Right lobe of liver (tissue), 6 donors: ENCODE measurements at regions not wholly inside any gene's neighbourhood (a gene's known extent, or its start where the extent isn't known, plus 50 kb on each side); places are given as distances from the start of the nearest gene placed in this dataset.

Experiments
- ATAC-seq, 4 donors: fragments of 200-7000 bp; cut with Tn5 transposase; one replicate each; pipeline ENCODE4 v1.9.1; 2020; ENCODE audit warnings: mild to moderate bottlenecking in 4 of 4, moderate library complexity in 4 of 4
- DNase-seq, 3 donors: peaks; one replicate each; pipeline ENCODE4 v3.0.0-alpha.2; 2020
- H3K27ac ChIP-seq, 3 donors: fragments of 200-600 bp; one replicate each; pipeline ENCODE4 v1.8.0; 2022
- H3K27me3 ChIP-seq, 2 donors: fragments of 200-600 bp; one replicate each; pipeline ENCODE4 v1.8.0; 2022
- H3K36me3 ChIP-seq, 4 donors: fragments of 200-600 bp; sonication (generic) in 1 of 4; one replicate each; pipeline versions ENCODE4 v1.5.1 to v1.8.0; 2017 to 2022; ENCODE audit warnings: control low read depth in 1 of 4
- H3K4me1 ChIP-seq, 4 donors: fragments of 200-600 bp; sonication (generic) in 1 of 4; one replicate each; pipeline versions ENCODE4 v1.5.1 to v1.8.0; 2017 to 2022; ENCODE audit warnings: control low read depth in 1 of 4
- H3K4me3 ChIP-seq, 3 donors: fragments of 200-600 bp; one replicate each; pipeline ENCODE4 v1.8.0; 2022
- H3K9me3 ChIP-seq, 4 donors: fragments of 200-600 bp; sonication (generic) in 1 of 4; one replicate each; pipeline versions ENCODE4 v1.5.1 to v1.8.0; 2017 to 2022; ENCODE audit warnings: control low read depth in 1 of 4
- POLR2A ChIP-seq: fragments of 450-650 bp; IDR thresholded peaks from one replicate; pipeline ENCODE4 v1.6.1; 2017; ENCODE audit warnings: antibody characterized with exemption, mild to moderate bottlenecking
- WGBS: methylation state at CpG from one replicate; pipeline ENCODE4 v1.1.6; 2018; ENCODE audit warnings: low coverage, low lambda C conversion rate; ENCODE audit not compliant: insufficient coverage; ENCODE audit errors: missing lambda C conversion rate; 5-methylcytosine and 5-hydroxymethylcytosine counted together
- intact Hi-C, 2 donors: fragments of 100-400 bp; cut with DNase I; formaldehyde crosslinking; loops; one replicate each; pipeline versions ENCODE4 v1.11.2 to v1.14.1; 2022
- TF ChIP-seq, protein P1 (sequence below), 4 donors: fragments of 200-600 bp in 3 of 4; fragments of 450-650 bp in 1 of 4; IDR thresholded peaks; one replicate each; pipeline versions ENCODE4 v1.5.1 to v1.8.0; 2016 to 2022; ENCODE audit warnings: antibody characterized with exemption in 4 of 4, mild to moderate bottlenecking in 2 of 4
- donor health status: DM: no; HTN: yes; CAD: no.
- donor health status: DM: no; HTN: no; CAD: no.
- donor health status: DM: no; HTN: no; CAD: no.
- donor health status: DM: no; HTN: yes; CAD: no.
- donor health status: DM: no; HTN: yes; CAD: no.

DNA sequence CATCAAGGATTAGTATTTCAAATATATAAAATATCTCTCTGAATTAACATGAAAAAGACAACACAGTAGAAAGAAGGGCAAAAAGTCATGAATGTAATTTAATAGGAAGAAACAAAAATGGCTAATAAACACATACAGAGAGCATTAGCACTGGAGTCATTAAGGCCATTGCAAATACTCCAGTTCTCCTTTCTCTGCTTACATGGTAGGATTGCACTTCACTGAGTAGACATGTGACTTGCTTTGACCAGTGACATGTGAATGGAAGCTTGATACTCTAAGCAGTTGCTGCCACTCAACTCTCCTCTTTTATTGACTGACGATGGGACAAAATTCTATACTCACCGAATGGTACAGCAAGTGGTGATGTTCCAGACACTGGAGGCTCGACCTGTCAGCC, 153.9 kb upstream of the LGALSL start:
- no peak overlapping the region for H3K4me3 ChIP-seq
- no peak overlapping the region for H3K27ac ChIP-seq
- no peaks in the 10 kb centered on the region for H3K9me3 ChIP-seq
- DNase-seq (no peak), ATAC-seq (no peak)
- TF ChIP-seq, protein P1, sequence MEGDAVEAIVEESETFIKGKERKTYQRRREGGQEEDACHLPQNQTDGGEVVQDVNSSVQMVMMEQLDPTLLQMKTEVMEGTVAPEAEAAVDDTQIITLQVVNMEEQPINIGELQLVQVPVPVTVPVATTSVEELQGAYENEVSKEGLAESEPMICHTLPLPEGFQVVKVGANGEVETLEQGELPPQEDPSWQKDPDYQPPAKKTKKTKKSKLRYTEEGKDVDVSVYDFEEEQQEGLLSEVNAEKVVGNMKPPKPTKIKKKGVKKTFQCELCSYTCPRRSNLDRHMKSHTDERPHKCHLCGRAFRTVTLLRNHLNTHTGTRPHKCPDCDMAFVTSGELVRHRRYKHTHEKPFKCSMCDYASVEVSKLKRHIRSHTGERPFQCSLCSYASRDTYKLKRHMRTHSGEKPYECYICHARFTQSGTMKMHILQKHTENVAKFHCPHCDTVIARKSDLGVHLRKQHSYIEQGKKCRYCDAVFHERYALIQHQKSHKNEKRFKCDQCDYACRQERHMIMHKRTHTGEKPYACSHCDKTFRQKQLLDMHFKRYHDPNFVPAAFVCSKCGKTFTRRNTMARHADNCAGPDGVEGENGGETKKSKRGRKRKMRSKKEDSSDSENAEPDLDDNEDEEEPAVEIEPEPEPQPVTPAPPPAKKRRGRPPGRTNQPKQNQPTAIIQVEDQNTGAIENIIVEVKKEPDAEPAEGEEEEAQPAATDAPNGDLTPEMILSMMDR (IDR thresholded peaks at IDR 0.05), result no peak
- no peak for TF ChIP-seq POLR2A
- H3K4me1 ChIP-seq, result no peaks in the 10 kb centered on the region
- no peaks in the 10 kb centered on the region for H3K27me3 ChIP-seq
- WGBS, result 57% methylated on average over 1 of the region's 3 CpGs
- intact Hi-C loops, result no loop called here
- no peaks in the 10 kb centered on the region for H3K36me3 ChIP-seq

DNA sequence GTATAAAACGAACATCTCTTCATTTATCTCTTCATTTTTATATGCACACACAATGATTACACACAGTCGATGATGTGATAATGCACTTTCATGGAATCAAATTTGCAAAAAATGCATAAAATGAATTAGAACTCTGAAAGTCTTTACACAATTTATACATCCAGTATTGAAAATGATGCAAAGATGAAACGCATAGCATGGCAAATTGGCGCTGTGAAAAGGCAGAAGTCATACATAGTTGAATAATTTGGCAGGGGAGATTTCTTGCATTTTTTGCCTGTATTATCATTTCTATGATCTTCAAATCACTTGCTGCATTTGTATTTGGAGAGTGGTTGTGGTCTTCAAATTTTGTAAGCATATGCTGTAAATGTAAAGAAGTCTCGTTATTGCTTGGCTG, 150.7 kb upstream of the LGALSL start:
- Histone ChIP-seq H3K27ac (no peak overlapping the region), H3K9me3 (no peaks in the 10 kb centered on the region)

DNA sequence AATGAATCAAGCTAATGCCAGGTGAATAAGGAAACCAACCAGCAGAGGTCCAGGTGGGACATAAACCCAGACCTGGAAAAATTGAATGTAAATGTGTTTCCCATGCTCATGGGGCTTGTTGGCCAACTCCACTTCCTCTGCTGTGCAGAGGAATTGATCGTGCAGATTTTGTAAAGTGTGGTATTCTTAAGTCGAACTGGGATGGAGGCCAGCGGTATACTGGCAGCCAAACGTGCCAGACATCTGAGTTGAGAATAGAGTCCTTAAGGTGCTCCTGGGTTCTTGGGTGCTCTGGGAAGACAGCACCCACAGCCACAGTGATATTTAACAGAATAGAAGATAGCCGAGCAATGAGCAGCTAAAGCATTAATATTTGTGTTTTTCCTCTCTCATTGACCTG, 146.5 kb upstream of the LGALSL start:
- intact Hi-C loops, result no loop called here
- Histone ChIP-seq H3K27ac (no peak overlapping the region), H3K27me3 (no peaks in the 10 kb centered on the region), H3K9me3 (no peaks in the 10 kb centered on the region), H3K4me1 (peaks cover 0 to under 1% (median under 1%) of the 10 kb centered on the region in 4 donors), H3K4me3 (no peak overlapping the region), H3K36me3 (no peaks in the 10 kb centered on the region)
- DNase-seq, result no peak
- 90% methylated on average over 4 of the region's 5 CpGs for WGBS
- no peak for ATAC-seq
- no peak for TF ChIP-seq POLR2A
- TF ChIP-seq, protein P1 (IDR thresholded peaks at IDR 0.05), result no peak

More for the DNA sequence above, 150.7 kb upstream of the LGALSL start:
- Histone ChIP-seq H3K4me3 (no peak overlapping the region), H3K27me3 (no peaks in the 10 kb centered on the region), H3K36me3 (no peaks in the 10 kb centered on the region), H3K4me1 (no peaks in the 10 kb centered on the region)
- no peak for DNase-seq
- no peak for ATAC-seq
- WGBS, result 95% methylated on average over 5 of the region's 5 CpGs
- intact Hi-C loops, result no loop called here
- TF ChIP-seq, protein P1 (IDR thresholded peaks at IDR 0.05), result no peak
- TF ChIP-seq POLR2A, result no peak

DNA sequence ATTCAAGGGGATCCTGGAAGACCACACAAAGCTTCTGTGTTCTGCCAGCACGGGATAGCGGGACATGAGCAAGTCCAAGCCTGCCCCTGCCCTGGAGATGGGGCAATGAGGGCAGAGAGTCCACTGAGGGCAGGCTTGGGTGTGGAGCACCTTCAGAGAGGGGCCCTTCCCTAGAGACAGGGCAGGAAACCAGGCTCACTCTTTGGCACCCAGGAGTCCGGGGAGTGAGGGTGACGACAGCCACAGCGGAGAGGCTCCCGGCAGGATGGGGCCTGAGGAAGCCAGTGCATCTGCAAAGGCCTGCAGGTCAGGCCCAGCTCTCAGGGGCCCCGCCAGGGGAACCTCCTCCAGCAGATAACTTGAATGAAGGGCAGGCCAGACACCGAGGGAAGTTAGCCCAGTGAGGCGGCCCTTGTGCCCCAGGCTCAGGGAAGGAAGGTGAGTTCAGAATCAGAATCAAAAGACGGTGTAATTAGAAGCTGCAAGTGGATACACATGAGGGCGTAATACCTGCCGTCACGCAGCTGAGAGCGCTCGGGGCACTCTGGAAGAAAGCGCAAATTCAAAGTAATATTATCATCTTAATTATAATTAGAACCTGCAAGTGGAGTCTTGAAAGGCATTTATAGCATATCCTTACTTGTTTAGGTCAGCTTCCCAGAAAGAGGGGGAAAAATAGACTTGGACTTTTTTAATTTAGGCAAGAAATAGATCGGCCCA, 142.6 kb upstream of the LGALSL start:
- no peak for DNase-seq
- 91% methylated on average over 9 of the region's 17 CpGs for WGBS
- no peaks in the 10 kb centered on the region for H3K36me3 ChIP-seq
- intact Hi-C loops, result no loop called here
- peaks cover 0 to 5% (median 2%) of the 10 kb centered on the region in 4 donors for H3K4me1 ChIP-seq
- no peaks in the 10 kb centered on the region for H3K9me3 ChIP-seq
- H3K27ac ChIP-seq, result no peak overlapping the region
- no peak for ATAC-seq
- H3K4me3 ChIP-seq, result no peak overlapping the region
- TF ChIP-seq, protein P1 (IDR thresholded peaks at IDR 0.05), result no peak
- no peak for TF ChIP-seq POLR2A
- H3K27me3 ChIP-seq, result no peaks in the 10 kb centered on the region
